Parathyroid adenoma (tissue), 2 donors: ENCODE measurements at regions not wholly inside any gene's neighbourhood (a gene's known extent, or its start where the extent isn't known, plus 50 kb on each side); places are given as distances from the start of the nearest gene placed in this dataset.

Experiments used
- H2AFZ ChIP-seq: fragments of 300-600 bp; sonication (generic); one replicate; pipeline ENCODE4 v1.7.0; 2017; ENCODE audit warnings: antibody characterized with exemption, mild to moderate bottlenecking
- H3K27ac ChIP-seq: fragments of 300-600 bp; sonication (generic); one replicate; pipeline ENCODE4 v1.7.0; 2017
- H3K27me3 ChIP-seq: fragments of 300-600 bp; sonication (generic); one replicate; pipeline ENCODE4 v1.7.0; 2017; ENCODE audit warnings: low read length; ENCODE audit not compliant: control insufficient read depth, insufficient read depth
- H3K36me3 ChIP-seq: fragments of 300-600 bp; sonication (generic); one replicate; pipeline ENCODE4 v1.7.0; 2017; ENCODE audit warnings: low read length; ENCODE audit not compliant: control insufficient read depth, insufficient read depth
- H3K4me1 ChIP-seq: fragments of 300-600 bp; sonication (generic); one replicate; pipeline ENCODE4 v1.7.0; 2017; ENCODE audit warnings: control low read depth
- H3K4me2 ChIP-seq: fragments of 300-600 bp; sonication (generic); one replicate; pipeline ENCODE4 v1.7.0; 2017; ENCODE audit warnings: low read length
- H3K4me3 ChIP-seq: fragments of 300-600 bp; sonication (generic); one replicate; pipeline ENCODE4 v1.7.0; 2017; ENCODE audit warnings: low read depth, low read length
- H3K79me2 ChIP-seq: fragments of 300-600 bp; sonication (generic); one replicate; pipeline ENCODE4 v1.7.0; 2017; ENCODE audit warnings: control low read depth
- H3K9ac ChIP-seq: fragments of 300-600 bp; sonication (generic); one replicate; pipeline ENCODE4 v1.7.0; 2017; ENCODE audit warnings: mild to moderate bottlenecking
- H3K9me3 ChIP-seq: fragments of 300-600 bp; sonication (generic); one replicate; pipeline ENCODE4 v1.7.0; 2017; ENCODE audit warnings: low read length; ENCODE audit not compliant: control insufficient read depth
- TF ChIP-seq, protein P1 (sequence below): fragments of 300-600 bp; sonication (generic); IDR thresholded peaks from one replicate; pipeline ENCODE4 v1.7.0; 2017; ENCODE audit warnings: antibody characterized with exemption, mild to moderate bottlenecking
- donor health status: primary hyperparathyroidism.

DNA sequence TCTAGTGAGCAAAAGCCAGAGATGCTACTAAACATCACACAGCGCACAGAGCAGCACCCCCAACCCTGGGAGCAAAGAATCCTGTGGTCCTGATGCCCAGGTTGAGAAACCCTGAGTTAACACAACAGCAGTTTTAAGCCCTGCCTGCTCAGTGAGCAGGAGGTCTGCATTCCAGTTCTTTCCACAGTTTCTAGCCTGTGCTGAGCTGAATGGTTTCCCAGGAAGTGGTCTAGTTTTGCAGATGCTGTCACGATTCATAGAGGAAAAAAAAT lies 171.1 kb upstream of the PROK2 start:
- Histone ChIP-seq H3K4me3 (no peak overlapping the region), H3K4me1 (no peaks in the 10 kb centered on the region), H2AFZ (no peak overlapping the region), H3K27ac (no peak overlapping the region), H3K27me3 (no peaks in the 10 kb centered on the region), H3K4me2 (no peak overlapping the region), H3K79me2 (no peaks in the 10 kb centered on the region), H3K9me3 (no peaks in the 10 kb centered on the region), H3K9ac (no peak overlapping the region), H3K36me3 (no peaks in the 10 kb centered on the region)
- TF ChIP-seq, protein P1, sequence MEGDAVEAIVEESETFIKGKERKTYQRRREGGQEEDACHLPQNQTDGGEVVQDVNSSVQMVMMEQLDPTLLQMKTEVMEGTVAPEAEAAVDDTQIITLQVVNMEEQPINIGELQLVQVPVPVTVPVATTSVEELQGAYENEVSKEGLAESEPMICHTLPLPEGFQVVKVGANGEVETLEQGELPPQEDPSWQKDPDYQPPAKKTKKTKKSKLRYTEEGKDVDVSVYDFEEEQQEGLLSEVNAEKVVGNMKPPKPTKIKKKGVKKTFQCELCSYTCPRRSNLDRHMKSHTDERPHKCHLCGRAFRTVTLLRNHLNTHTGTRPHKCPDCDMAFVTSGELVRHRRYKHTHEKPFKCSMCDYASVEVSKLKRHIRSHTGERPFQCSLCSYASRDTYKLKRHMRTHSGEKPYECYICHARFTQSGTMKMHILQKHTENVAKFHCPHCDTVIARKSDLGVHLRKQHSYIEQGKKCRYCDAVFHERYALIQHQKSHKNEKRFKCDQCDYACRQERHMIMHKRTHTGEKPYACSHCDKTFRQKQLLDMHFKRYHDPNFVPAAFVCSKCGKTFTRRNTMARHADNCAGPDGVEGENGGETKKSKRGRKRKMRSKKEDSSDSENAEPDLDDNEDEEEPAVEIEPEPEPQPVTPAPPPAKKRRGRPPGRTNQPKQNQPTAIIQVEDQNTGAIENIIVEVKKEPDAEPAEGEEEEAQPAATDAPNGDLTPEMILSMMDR = no peak

DNA sequence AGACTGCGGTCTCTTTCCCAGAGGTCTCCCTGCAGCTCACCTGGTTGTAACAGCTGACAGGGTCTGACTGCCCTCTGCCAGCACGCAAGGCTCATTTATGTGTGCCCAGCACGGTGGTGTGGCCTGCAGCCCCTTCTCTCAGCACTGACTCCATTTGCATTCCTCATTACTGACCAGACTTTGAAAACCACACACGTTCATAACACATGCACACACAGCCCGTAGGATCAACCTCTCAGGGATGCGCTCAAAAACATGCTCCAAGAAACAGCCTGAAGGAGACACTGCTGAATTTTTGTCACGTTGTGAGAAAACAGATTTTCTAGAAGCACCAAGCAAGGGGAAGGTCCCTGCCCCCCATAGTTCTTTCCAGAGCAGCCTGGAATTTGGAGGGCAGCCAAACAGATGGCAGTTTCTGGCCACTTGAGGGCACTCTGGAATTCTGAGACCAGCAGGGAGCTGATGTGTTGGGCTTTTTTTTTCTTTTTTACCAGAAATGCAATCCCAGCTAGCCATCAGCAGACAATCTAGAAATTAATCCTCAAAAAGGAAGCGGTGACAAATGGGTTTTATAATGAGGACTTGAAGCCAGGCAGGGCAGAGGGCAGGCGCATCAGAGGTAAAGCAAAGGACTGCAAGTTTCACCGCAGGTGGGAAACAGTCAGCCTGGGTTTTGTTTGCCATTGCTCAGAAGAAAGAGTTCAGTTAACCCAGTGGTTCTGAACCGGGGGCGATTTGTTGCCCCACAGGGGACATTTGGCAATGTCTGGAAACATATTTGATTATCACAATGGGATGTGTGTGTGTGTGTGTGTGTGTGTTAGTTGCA lies 170.5 kb upstream of the PROK2 start:
- Histone ChIP-seq H3K4me2 (no peak overlapping the region), H3K36me3 (no peaks in the 10 kb centered on the region), H3K9ac (no peak overlapping the region), H2AFZ (no peak overlapping the region), H3K4me3 (no peak overlapping the region), H3K79me2 (no peaks in the 10 kb centered on the region), H3K9me3 (no peaks in the 10 kb centered on the region), H3K27ac (no peak overlapping the region), H3K27me3 (no peaks in the 10 kb centered on the region), H3K4me1 (no peaks in the 10 kb centered on the region)
- TF ChIP-seq, protein P1 = peak; percentile 69

DNA sequence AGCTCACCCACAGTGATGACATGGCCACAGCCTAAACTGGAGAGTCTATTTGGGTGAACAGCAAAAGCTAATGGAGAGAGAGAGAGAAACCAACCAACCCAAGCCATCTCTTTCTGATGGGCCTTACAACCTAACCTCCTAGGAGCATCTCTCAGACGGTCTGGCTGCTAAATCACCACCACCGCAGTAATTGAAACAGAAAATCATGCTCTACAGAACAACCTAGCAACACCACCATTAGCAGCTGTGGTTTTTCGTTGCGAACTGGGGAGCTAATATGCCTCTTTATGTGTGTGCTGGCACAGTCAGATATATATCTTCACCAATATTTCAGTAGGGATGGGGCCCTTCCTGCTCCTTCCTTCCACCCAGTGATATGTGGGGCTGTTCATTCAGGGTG lies 166.9 kb upstream of the PROK2 start:
- H3K27me3 ChIP-seq = no peaks in the 10 kb centered on the region
- H2AFZ ChIP-seq = no peak overlapping the region
- TF ChIP-seq, protein P1 = no peak
- H3K9me3 ChIP-seq = no peaks in the 10 kb centered on the region
- no peaks in the 10 kb centered on the region for H3K4me1 ChIP-seq
- no peak overlapping the region for H3K4me3 ChIP-seq
- no peaks in the 10 kb centered on the region for H3K36me3 ChIP-seq
- no peak overlapping the region for H3K4me2 ChIP-seq
- no peak overlapping the region for H3K9ac ChIP-seq
- no peaks in the 10 kb centered on the region for H3K79me2 ChIP-seq
- no peak overlapping the region for H3K27ac ChIP-seq

DNA sequence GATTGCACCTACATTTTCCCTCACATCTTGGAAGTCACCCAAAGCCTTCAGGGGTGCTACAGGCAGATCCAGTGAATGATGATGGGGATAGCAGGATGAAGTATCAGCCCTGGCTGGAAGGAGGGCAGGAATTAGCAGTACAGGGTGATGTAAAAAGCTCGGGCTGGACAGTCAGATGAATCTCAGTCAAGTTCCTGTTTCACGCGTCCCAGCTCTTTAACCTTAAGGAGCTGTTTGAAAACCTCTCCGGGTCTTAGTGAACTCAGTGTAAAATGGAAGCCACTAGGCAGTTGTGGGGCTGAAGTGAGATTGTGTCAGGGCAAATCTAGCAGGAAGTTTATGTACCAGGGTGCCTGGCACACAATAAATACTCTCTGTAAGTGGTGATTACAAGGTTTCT lies 166.4 kb upstream of the PROK2 start:
- TF ChIP-seq, protein P1 = no peak
- no peak overlapping the region for H3K4me2 ChIP-seq
- no peak overlapping the region for H3K4me3 ChIP-seq
- H3K36me3 ChIP-seq = no peaks in the 10 kb centered on the region
- H3K79me2 ChIP-seq = no peaks in the 10 kb centered on the region
- no peak overlapping the region for H3K9ac ChIP-seq
- H2AFZ ChIP-seq = no peak overlapping the region
- H3K9me3 ChIP-seq = no peaks in the 10 kb centered on the region
- no peaks in the 10 kb centered on the region for H3K27me3 ChIP-seq
- H3K27ac ChIP-seq = no peak overlapping the region
- no peaks in the 10 kb centered on the region for H3K4me1 ChIP-seq

DNA sequence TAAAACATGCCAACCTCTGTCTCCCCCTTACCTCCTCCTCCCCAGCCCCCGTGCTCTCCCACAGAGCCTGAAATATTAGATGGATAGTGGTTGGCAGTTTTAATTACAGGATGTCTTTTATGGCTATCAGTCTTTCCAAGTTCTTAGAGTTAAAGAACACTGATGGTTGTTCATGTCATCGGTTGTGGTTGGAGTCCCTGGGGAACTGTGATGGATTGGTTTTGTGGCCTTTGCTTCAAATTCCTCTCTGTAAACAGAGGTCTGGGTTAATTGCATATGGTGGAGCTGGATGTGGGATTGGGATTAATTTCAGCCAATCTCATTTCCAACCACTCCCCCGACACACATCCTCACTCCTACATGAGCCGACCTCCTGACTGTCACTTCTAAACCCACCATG lies 164.5 kb upstream of the PROK2 start:
- no peaks in the 10 kb centered on the region for H3K27me3 ChIP-seq
- H3K4me2 ChIP-seq = no peak overlapping the region

More for the DNA sequence above, 164.5 kb upstream of the PROK2 start:
- H2AFZ ChIP-seq = no peak overlapping the region
- no peak overlapping the region for H3K9ac ChIP-seq
- no peaks in the 10 kb centered on the region for H3K9me3 ChIP-seq
- H3K4me1 ChIP-seq = no peaks in the 10 kb centered on the region
- no peaks in the 10 kb centered on the region for H3K36me3 ChIP-seq
- no peak overlapping the region for H3K4me3 ChIP-seq
- H3K79me2 ChIP-seq = no peaks in the 10 kb centered on the region
- TF ChIP-seq, protein P1 = no peak
- no peak overlapping the region for H3K27ac ChIP-seq
